LoVo (cell line): ENCODE measurements at regions not wholly inside any gene's neighbourhood (a gene's known extent, or its start where the extent isn't known, plus 50 kb on each side); places are given as distances from the start of the nearest gene placed in this dataset.
"Not testable (repeated sequence)": the region's sequence is repeated elsewhere in the genome, so short reads cannot be mapped to it uniquely, and the experiment has no call there.

Source experiments
- DNase-seq: peaks from one replicate; pipeline ENCODE4 v3.0.0-alpha.2; 2016; ENCODE audit warnings: low spot score

DNA sequence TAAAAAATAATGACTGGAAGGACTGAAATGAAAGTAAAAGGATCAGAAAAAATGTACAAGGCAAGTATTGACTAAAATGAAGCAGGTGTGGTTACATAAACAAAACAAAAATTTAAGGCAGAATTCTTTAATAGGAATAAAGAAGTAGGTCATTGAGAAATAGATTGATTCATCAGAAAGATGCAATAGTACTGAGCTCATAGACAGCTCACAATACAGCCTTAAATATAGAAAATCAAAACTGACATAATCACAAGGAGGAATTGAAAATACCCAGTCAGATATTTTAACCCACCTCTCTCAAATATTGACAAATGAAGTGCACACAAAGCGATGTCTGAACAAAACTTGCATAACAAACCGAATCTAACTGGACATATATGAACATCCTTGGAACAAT is 366.8 kb upstream of the DPYD start:
- DNase-seq: no peak

DNA sequence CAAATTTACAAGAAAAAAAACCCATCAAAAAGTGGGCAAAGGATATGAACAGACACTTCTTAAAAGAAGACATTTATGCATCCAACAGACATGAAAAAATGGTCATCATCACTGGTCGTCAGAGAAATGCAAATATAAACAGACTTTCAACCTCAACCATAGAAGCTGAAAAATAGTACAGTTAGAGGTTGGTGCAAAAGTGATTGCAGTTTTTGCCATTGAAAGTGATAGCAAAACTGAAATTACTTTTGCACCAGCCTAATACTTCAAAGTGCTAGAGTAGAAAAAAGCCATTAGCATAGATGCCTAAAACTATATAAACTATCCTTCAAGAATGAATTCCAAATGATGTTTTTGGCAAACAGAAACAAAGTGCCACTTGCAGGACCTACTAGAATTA is 365.8 kb upstream of the DPYD start:
- no peak for DNase-seq

DNA sequence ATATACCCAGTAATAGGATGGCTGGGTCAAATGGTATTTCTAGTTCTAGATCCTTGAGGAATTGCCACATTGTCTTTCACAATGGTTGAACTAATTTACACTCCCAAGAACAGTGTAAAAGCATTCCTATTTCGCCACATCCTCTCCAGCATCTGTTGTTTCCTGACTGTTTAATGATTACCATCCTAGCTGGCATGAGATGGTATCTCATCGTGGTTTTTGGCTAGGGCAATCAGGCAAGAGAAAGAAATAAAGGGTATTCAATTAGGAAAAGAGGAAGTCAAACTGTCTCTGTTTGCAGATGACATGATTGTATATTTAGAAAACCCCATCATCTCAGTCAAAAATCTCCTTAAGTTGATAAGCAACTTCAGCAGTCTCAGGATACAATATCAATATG is 364.5 kb upstream of the DPYD start:
- DNase-seq: not testable (repeated sequence)

DNA sequence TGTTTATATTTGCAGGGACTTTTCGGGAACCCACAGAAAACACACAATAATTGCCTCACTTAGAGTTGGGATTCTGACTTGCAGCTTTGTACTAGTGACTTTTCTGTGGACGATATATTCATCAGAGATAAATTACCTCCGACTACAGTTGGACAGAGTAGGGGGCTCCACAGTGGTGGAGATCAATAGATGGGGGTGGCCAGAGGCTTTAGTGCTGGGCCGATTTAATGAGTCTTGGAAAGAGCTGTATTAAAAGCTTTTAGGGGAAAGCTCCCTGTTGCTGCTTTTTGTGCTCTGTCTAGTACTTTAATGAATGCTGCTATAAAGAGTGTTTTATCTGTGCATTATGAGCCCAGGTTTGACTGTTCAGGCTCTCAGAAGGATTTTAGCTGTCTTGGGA is 359.2 kb upstream of the DPYD start:
- DNase-seq: no peak

DNA sequence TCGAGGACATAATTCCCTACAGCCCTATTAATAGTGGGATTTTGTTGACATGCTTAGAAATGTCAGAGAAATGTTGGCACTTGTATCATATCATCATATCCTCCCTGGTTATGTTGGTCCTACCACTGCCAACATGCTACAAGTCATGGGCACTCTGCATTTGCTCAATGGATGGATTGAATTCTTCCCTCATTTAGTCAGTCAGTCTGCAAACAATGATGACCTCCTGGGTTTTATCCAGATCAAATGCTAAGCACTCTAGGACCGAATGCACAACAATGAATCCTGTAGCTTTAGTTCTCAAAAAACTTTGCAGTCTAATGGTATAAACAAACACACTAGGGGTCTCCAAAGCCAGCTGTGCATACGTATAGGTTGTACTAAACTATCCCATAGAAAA is 357.2 kb upstream of the DPYD start:
- no peak for DNase-seq

DNA sequence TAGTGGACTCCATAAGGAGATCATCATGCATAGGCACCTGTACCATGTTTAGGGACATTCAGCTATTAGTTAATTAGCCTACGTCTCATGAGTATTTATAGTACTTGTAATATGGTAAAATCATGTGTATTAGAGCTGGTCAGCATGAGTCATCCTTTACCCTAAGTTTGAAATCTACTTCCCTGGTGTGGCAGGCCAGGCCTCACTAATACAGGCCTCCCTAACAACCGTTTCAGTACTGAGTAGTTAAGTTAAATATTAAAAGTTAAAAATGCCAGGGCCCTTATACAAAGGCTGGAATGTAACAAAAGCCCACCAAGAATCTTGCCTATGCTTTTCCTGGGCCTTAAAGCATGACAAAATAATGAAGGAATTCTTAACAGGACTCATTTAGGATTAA is 356.3 kb upstream of the DPYD start:
- peak; percentile 18 for DNase-seq

DNA sequence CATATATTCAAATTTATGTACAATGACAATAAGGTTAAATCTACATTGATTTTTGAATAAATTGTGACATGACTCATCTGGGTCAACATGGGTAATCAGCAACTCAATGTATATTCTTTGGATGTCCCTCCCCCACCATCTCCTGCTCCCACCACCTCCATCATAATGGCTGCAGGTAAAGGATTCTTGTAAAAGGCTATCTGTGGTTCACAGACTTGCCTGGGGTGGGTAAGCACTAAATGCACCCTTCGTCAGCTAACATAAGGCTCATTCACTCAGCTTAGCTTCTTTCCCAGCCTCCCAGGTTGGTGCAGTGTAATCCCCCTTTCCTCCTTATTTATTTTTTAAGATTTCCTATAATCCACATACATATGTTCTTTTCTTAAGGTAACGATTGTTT is 355.7 kb upstream of the DPYD start:
- DNase-seq: no peak

DNA sequence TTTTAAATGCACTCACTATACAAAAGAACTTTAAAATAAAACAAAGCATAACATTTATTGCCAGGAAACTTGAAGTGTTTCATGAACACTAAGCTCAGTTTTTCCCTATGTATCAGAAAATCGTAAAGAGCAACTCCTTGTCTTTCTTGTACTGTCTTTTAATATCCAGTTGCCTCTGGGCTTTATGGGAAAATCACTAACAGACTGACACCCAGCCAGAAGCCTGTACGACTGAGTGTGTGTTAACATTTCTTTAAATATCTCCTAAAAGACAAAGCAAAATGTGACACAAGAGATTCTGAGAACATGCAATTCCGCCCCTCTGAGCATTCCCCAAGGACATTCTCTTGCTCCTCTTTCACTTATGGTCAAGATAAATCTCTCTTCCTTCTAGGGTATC is 347.5 kb upstream of the DPYD start:
- DNase-seq: no peak

DNA sequence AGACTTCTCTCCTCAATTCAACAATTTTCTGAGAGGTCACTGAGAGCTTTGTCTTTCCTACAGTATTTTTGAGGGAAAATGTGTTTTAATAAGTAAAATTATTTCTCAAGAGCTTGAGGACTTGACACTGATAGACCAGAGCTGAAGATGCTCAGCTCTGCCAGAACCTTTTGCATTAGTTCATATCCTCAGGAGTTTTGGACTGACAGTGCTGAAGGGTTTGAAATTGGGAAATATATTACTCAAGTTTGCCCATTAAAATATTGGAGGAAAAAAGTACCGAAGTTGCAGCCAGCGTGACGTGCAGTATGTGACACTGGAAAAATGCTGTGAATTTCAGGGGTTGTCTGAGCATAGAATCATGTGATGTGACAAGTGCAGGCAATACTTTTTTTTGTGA is 346.6 kb upstream of the DPYD start:
- no peak for DNase-seq

DNA sequence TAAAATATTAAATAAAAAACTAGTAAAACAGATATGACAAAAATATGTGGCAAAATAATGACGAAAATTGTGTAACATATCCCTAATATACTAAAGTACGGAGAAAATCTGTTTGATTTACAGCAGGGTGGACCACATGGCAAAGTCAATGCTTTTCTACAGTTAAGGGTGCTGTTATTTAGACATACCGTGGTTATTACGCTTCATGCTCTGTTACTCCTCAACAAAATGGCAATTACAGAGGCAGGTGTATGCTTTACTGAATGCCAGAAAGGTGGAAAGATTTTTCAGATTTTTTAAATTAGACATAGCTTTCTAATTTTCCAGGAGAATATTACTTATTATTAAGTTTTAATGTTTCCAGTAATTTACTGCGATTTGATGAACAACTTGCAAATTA is 343.9 kb upstream of the DPYD start:
- no peak for DNase-seq

DNA sequence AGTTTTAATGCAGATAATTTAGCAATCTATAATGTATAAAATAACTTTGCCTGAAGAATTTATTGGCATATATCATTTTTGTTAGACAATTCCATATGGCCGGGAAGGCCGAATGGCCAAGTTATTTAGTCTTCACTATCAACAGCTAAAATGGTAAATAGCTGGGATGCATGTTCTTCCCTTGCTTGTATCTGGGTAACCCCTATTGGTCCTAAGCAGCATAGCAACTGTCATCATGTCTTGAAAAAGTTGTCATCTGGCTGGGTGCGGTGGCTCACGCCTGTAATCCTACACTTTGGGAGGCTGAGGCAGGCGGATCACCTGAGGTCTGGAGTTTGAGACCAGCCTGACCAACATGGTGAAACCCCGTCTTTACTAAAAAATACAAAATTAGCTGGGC is 340.0 kb upstream of the DPYD start:
- no peak for DNase-seq

DNA sequence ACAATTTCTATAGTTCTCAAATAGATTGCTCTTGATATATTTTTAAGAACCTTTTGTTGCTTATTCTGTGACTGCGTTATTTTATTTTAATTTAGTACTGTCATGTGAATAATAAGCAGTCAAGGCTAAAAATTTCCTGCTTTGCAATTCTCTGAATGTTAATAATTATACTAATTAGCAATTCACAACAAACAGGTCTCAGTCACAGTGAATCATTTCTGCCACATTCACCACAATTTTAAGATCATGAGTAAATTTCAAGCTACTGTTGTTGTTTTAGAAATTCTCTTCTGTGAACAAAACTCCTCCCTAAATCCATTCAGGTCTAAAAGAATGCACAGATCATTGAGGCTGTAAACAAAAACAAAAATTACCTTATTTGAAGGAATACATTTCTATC is 339.6 kb upstream of the DPYD start:
- no peak for DNase-seq

DNA sequence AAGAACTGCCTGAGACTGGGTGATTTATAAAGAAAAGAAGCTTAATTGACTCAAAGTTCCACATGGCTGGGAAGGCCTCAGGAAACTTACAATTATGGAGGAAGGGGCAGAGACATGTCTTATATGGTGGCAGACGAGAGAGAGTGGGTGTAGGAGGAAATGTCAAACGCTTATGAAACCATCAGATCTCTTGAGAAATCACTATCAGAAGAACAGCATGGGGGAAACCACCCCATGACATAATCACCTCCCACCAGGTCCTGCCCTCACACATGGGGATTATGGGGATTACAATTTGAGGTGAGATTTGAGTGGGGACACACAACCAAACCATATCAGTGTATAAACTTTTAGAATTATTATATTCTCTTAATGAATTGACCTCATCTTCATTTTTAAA is 335.9 kb upstream of the DPYD start:
- no peak for DNase-seq

DNA sequence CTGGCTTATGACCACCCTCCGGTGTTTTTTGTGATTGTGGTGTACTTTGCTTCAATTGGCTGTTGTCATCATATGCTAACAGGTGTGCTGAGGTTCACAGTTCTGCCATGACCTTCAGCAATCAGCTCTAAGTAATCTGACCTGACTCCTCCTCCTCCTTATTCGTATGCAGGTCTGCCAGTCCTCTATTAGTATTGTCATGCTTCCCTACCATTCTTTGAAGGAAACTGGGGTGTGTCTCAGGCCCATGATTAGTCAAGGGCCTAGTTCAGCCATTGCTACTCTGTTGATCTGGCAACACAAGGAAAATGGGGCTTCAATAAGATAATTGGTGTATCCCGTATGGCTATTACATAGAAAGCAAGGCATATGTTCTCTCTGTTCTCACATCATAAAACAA is 332.3 kb upstream of the DPYD start:
- DNase-seq: no peak

DNA sequence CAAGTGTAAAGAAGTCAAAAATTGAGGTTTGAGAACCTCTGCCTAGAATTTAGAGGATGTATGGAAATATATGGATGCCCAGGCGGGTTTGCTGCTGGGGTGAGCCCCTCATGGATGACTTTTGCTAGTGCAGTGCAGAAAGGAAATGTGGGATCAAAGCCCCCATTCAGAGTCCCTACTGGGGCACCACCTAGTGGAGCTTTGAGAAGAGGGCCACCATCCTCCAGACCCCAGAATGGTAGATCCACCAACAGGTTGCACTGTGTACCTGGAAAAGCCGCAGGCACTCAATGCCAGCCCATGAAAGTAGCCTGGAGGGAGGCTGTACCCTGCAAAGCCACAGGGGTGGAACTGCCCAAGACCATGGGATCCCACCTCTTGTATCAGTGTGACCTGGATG is 330.7 kb upstream of the DPYD start:
- DNase-seq: no peak

DNA sequence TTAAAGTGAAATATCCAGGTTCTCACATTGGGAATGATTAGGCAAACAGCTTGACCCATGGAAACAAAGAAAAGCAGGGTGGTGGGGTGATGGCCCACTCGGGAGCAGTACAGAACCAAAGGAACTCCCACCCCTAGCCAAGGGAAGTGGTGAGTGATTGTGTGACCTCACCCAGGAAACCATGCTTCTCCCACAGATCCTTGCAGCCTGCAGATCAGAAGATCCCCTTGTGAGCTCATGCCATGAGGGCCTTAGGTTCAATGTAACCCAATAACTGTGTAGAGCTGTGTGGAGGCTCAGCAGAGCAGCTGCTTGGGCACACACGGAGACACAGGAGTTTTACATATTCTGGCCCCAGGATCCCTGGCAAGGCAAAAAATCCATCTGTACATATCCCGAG is 311.8 kb upstream of the DPYD start:
- DNase-seq: no peak

DNA sequence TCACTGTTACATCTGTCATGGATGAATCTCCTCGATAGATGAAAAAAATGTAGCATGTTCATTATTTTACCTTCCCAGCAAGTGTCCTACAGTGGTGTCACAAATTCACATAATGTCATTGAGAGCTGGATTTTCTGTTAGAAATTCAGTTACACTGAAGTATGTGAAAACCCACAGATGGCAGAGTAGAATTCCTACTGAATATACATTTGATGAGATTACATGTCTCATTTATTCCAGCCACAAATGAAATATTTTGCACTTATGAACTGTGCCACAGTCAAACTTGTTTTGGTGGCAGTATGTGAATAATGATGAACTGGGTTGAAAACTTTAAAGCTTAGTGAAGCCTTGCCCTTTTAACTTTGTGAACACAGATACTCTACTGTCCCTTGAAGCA is 301.9 kb upstream of the DPYD start:
- DNase-seq: no peak

DNA sequence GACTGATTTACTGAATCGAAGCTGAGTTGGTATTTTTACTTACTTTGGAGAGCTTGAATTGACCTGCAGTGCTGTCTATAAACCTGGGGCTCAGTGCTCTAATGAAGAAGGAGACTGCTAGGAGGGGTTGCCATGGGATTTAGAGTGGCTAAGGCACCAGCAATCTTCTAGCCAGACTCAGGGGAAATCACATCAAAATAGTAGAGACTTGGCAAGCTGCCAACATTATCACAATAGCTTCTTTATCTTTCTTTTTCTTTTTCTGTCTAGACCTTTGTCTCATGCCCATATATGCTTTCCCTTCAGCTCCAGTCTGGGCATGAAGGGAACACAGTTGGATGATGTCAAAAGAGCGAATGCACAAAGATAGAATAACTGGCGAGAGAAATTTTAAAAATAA is 301.1 kb upstream of the DPYD start:
- no peak for DNase-seq

DNA sequence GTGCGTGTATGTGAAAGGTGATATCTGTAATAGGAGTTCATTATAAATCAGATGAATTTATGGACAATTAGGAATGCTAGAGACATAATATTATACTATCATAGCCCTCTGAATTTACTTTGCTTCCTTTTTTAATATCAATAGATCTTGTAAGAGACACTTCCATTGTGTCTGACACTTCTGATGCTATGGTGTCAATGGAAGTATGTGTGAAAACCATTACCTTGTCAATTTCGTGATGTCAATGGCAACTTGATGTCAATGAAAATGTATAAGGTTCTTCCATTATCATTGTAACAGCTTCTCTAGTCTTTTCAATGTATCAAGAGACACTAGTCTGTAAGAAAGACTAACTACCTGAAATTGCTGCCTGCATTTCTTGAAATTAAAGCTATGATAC is 296.8 kb upstream of the DPYD start:
- DNase-seq: no peak

DNA sequence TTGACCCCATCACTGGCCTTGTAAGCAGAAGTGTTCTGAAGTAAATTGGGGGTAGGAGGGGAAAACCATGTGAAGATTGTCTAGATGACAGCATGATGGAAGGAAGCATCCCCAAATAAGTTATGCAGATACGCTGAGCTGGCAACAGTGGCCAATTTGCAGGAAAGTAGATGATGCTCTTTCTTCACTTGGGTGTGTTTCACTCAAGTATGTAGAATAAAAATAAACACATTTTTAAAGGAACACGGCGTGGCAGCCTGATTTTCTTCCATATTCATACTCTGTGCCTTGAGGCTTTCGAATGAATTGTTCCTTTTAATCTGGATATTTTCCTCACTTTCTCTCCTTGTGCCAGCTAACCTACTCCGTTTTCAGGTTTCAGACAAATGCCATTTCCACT is 295.5 kb upstream of the DPYD start:
- no peak for DNase-seq

DNA sequence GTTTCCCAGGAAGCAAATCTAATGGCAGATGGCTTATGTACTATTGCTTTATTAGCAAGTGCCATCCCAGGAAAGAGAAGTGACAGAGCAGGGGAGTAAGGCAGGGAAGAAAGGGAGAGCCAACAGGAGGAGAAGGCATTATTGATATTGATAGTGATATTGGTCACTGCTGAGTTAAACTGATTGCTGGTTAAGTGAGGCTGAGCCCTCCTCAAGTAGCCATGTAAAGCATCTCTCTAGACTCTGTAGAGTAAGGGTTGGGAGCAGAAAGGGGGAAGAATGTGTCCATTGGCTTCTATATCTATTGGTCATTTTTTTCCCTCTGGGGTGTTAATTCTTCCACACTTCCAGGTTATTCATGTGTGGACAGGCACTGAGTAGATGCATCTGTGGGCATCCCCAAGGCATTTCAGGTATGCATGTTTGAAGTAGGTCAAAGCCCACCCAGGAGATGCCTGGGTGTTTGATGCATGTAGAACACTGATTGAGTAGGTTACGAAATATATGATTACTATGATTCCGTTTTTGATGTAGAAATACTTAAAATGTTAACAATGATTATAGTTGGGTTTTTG is 290.5 kb upstream of the DPYD start:
- no peak for DNase-seq

DNA sequence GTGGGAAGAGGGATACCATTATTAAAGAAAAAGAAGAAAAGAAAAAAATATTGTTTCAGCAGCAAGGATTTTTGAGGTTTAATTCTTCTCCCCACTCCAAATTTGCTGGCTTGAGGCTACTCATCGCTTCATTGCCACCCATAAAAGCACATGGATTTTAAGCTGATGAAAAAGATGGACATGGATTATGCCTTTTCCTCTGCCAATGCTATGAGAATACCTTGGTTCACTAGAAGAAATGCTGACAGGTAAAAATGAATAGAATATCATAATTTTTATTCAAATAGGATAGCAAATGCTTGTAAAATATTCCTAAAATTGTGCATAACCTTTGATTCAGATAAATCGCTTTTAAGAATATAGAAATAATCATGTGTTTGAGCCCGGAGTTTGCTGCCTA is 289.7 kb upstream of the DPYD start:
- DNase-seq: no peak

DNA sequence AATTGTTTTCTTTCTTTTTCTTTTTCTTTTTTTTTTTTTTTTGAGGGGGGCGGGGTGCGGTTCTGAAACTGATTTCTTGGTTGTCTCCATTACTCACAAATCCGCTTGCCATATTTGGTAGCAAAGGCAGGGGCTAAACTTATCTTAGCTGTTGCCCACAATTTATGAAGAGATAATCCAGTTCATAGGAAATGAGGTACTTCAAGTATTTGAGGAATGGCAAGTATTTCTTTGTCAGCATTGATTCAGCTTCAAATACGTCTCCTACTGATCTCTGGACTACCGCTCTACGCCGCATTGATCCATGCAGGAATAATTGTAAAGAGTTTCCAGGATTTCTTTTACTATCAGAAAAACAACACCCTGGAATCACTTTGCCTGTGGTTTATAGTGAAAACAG is 289.2 kb upstream of the DPYD start:
- peak; percentile 51 for DNase-seq

DNA sequence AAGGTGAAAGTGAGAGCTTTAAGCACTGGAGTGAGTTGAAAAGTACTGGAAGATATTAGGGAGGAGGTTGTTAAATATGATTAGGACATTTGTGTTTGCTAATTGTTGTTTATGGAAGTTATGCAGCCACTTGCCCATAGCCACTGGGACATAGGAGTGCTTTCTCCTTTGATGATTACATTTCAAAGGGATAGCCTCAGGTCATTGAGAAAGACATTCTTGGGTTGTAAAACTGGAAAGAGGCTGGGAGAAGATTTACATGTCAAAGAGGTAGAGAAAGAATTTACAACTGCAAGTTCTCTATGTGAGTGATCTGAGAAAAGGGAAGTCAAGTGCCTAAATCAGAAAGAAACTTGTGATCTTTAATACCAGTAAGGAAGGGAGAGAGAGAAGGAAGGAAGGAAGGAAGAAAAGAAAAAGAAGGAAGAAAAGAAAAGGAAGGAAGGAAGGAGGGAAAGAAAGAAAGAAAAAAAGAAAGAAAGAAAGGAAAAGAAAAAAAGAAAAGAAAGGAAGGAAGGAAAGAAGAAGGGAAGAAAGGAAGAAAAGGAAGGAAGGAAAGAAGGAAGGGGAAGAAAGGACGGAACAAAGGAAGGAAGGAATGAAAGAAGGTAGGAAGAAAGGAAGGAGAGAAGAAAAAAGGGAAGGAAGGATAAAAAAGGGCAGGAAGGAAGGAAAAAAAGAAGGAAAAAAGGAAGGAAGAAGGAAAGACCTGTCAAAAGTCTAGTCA is 284.6 kb upstream of the DPYD start:
- DNase-seq: peak; percentile 18

DNA sequence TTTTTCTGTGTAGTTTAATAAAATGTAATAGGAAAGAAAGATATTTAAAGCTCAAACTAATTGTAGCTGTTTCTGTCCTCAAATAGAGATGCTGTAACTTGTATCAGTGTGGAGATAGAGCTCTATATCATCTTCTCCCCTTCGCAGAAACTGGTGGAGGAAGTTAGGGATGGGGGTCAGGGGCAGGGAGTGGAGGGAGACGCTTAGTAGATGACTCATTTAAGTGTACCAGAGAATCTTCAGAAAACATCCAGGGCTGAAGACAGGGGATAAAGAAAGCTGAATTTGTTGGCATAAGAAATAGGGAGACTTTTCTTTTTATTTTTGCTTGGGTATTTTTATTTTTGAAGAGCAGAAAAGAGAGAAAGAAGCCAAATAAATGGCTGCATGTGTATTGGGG is 282.6 kb upstream of the DPYD start:
- no peak for DNase-seq
